ENCODE measurements at regions not wholly inside any gene's neighbourhood (a gene's known extent, or its start where the extent isn't known, plus 50 kb on each side); places are given as distances from the start of the nearest gene placed in this dataset.
"Not testable (repeated sequence)": the region's sequence is repeated elsewhere in the genome, so short reads cannot be mapped to it uniquely, and the experiment has no call there.

GRCh38 chr3:73828348-73828747, 203.6 kb upstream of the PDZRN3 start:
- TF ChIP-seq CTCF (IDR thresholded peaks at IDR 0.05) (no peak), POLR2AphosphoS5 (IDR thresholded peaks at IDR 0.05) (no peak), EP300 (IDR thresholded peaks at IDR 0.05) (no peak), POLR2A (IDR thresholded peaks at IDR 0.05; ENCODE audit: low read depth) (no peak)
- no peak overlapping the region for H3K4me3 ChIP-seq
- peaks cover 0 to 18% (median 11%) of the 10 kb centered on the region in 4 donors for H3K4me1 ChIP-seq
- no peaks in the 10 kb centered on the region for H3K9me3 ChIP-seq
- H3K27me3 ChIP-seq: no peaks in the 10 kb centered on the region
- H3K36me3 ChIP-seq: no peaks in the 10 kb centered on the region
- WGBS: 64% methylated on average over 3 of the region's 3 CpGs
- H3K27ac ChIP-seq (replicated peaks in 1 of 4): no peak overlapping the region
- no peak for DNase-seq (ENCODE audit: extremely low spot score)
- intact Hi-C loops (cut with DNase I): no loop called here

GRCh38 chr3:73827725-73828211, 203.0 kb upstream of the PDZRN3 start:
- Histone ChIP-seq H3K4me1 (peaks cover 0 to 18% (median 11%) of the 10 kb centered on the region in 4 donors), H3K4me3 (no peak overlapping the region), H3K27me3 (no peaks in the 10 kb centered on the region), H3K27ac (replicated peaks in 1 of 4) (no peak overlapping the region), H3K36me3 (no peaks in the 10 kb centered on the region), H3K9me3 (no peaks in the 10 kb centered on the region)
- DNase-seq (ENCODE audit: extremely low spot score): no peak
- WGBS: 78% methylated on average over 2 of the region's 2 CpGs
- TF ChIP-seq POLR2A (IDR thresholded peaks at IDR 0.05; ENCODE audit: low read depth): no peak
- no peak for TF ChIP-seq CTCF (IDR thresholded peaks at IDR 0.05)
- no peak for TF ChIP-seq EP300 (IDR thresholded peaks at IDR 0.05)
- no peak for TF ChIP-seq POLR2AphosphoS5 (IDR thresholded peaks at IDR 0.05)
- intact Hi-C loops (cut with DNase I): no loop called here

GRCh38 chr3:73827204-73827603, 202.5 kb upstream of the PDZRN3 start:
- Histone ChIP-seq H3K27ac (replicated peaks in 1 of 4) (no peak overlapping the region), H3K4me3 (no peak overlapping the region)

GRCh38 chr3:73820896-73821295, 196.2 kb upstream of the PDZRN3 start:
- intact Hi-C loops (cut with DNase I); H3K27ac ChIP-seq (replicated peaks in 1 of 4); H3K4me3 ChIP-seq; DNase-seq (ENCODE audit: extremely low spot score); H3K9me3 ChIP-seq; H3K4me1 ChIP-seq; H3K27me3 ChIP-seq; H3K36me3 ChIP-seq: not testable (repeated sequence)

More at GRCh38 chr3:73827204-73827603, 202.5 kb upstream of the PDZRN3 start:
- Histone ChIP-seq H3K9me3 (no peaks in the 10 kb centered on the region), H3K27me3 (no peaks in the 10 kb centered on the region), H3K4me1 (peaks cover 0 to 18% (median 11%) of the 10 kb centered on the region in 4 donors), H3K36me3 (no peaks in the 10 kb centered on the region)
- DNase-seq (ENCODE audit: extremely low spot score): no peak
- TF ChIP-seq EP300 (IDR thresholded peaks at IDR 0.05) (no peak), POLR2A (IDR thresholded peaks at IDR 0.05; ENCODE audit: low read depth) (no peak), CTCF (IDR thresholded peaks at IDR 0.05) (no peak), POLR2AphosphoS5 (IDR thresholded peaks at IDR 0.05) (no peak)
- WGBS: 82% methylated on average over 2 of the region's 2 CpGs
- intact Hi-C loops (cut with DNase I): no loop called here

- intact Hi-C loops (cut with DNase I): no loop called here
- TF ChIP-seq POLR2AphosphoS5 (IDR thresholded peaks at IDR 0.05): no peak
- no peak for TF ChIP-seq POLR2A (IDR thresholded peaks at IDR 0.05; ENCODE audit: low read depth)
- TF ChIP-seq CTCF (IDR thresholded peaks at IDR 0.05): no peak
- no peak for TF ChIP-seq EP300 (IDR thresholded peaks at IDR 0.05)
Measured at GRCh38 chr3:73820431-73820830, 195.7 kb upstream of the PDZRN3 start.

More at GRCh38 chr3:73820431-73820830, 195.7 kb upstream of the PDZRN3 start:
- DNase-seq (ENCODE audit: extremely low spot score): no peak
- Histone ChIP-seq H3K36me3 (no peaks in the 10 kb centered on the region), H3K27ac (replicated peaks in 1 of 4) (no peak overlapping the region), H3K4me3 (no peak overlapping the region), H3K27me3 (no peaks in the 10 kb centered on the region), H3K9me3 (no peaks in the 10 kb centered on the region), H3K4me1 (no peaks in the 10 kb centered on the region)
- WGBS: 87% methylated on average over 1 of the region's 1 CpG
